ENCODE measurements at regions not wholly inside any gene's neighbourhood (a gene's known extent, or its start where the extent isn't known, plus 50 kb on each side); places are given as distances from the start of the nearest gene placed in this dataset.

GRCh38 chr11:122418032-122418431 is 237.5 kb upstream of the UBASH3B start:
- no peak overlapping the region for H3K18ac ChIP-seq (ENCODE audit: low read length)
- H3K56ac ChIP-seq (ENCODE audit: low read length), result no peak overlapping the region
- H2BK120ac ChIP-seq (ENCODE audit: low read depth, low read length), result no peak overlapping the region
- no peak for DNase-seq
- no peak overlapping the region for H2AK5ac ChIP-seq (ENCODE audit: low read length)
- no peak overlapping the region for H3K27ac ChIP-seq (ENCODE audit: low read depth, low read length)
- no peak overlapping the region for H2BK15ac ChIP-seq (replicated peaks; ENCODE audit: low read depth)
- no peaks in the 10 kb centered on the region for H3K79me2 ChIP-seq (ENCODE audit: control insufficient read depth, insufficient read depth, low read length)
- H3K4me2 ChIP-seq (ENCODE audit: low read length), result no peak overlapping the region
- no CpG with 5 or more reads among the region's 3 CpGs for WGBS (ENCODE audit: extremely low coverage, insufficient coverage, low lambda C conversion rate)
- H4K8ac ChIP-seq (ENCODE audit: low read depth, low read length), result no peak overlapping the region
- H3K4ac ChIP-seq (ENCODE audit: low read depth, low read length), result no peak overlapping the region
- no peak overlapping the region for H3K23ac ChIP-seq (ENCODE audit: low read length)
- H4K5ac ChIP-seq (ENCODE audit: low read length), result no peak overlapping the region
- no peak overlapping the region for H3K9ac ChIP-seq (ENCODE audit: low read length)
- no peaks in the 10 kb centered on the region for H3K36me3 ChIP-seq (ENCODE audit: control insufficient read depth, insufficient read depth, low read length)
- no peaks in the 10 kb centered on the region for H3K27me3 ChIP-seq (ENCODE audit: insufficient read depth, low read length, poor library complexity)
- no peak overlapping the region for H3K4me3 ChIP-seq (ENCODE audit: low read length)
- no peaks in the 10 kb centered on the region for H3K4me1 ChIP-seq (ENCODE audit: control insufficient read depth, low read depth, low read length)
- H3K79me1 ChIP-seq (ENCODE audit: low read length), result no peaks in the 10 kb centered on the region
- no peak overlapping the region for H2BK5ac ChIP-seq (ENCODE audit: low read length)

GRCh38 chr11:122414406-122415018 is 241.0 kb upstream of the UBASH3B start:
- no peak overlapping the region for H2AK5ac ChIP-seq (ENCODE audit: low read length)
- H3K36me3 ChIP-seq (ENCODE audit: control insufficient read depth, insufficient read depth, low read length), result no peaks in the 10 kb centered on the region
- H3K4ac ChIP-seq (ENCODE audit: low read depth, low read length), result no peak overlapping the region
- no peak overlapping the region for H3K27ac ChIP-seq (ENCODE audit: low read depth, low read length)
- no peaks in the 10 kb centered on the region for H3K27me3 ChIP-seq (ENCODE audit: insufficient read depth, low read length, poor library complexity)
- no peaks in the 10 kb centered on the region for H3K79me1 ChIP-seq (ENCODE audit: low read length)
- DNase-seq, result no peak
- H3K4me2 ChIP-seq (ENCODE audit: low read length), result no peak overlapping the region
- no peaks in the 10 kb centered on the region for H3K4me1 ChIP-seq (ENCODE audit: control insufficient read depth, low read depth, low read length)
- H3K9ac ChIP-seq (ENCODE audit: low read length), result no peak overlapping the region
- H2BK15ac ChIP-seq (replicated peaks; ENCODE audit: low read depth), result no peak overlapping the region
- no peak overlapping the region for H3K56ac ChIP-seq (ENCODE audit: low read length)
- H3K18ac ChIP-seq (ENCODE audit: low read length), result no peak overlapping the region
- H2BK5ac ChIP-seq (ENCODE audit: low read length), result no peak overlapping the region
- H4K8ac ChIP-seq (ENCODE audit: low read depth, low read length), result no peak overlapping the region
- no peaks in the 10 kb centered on the region for H3K79me2 ChIP-seq (ENCODE audit: control insufficient read depth, insufficient read depth, low read length)
- WGBS (ENCODE audit: extremely low coverage, insufficient coverage, low lambda C conversion rate), result no CpG with 5 or more reads among the region's 2 CpGs
- no peak overlapping the region for H4K5ac ChIP-seq (ENCODE audit: low read length)
- no peak overlapping the region for H3K23ac ChIP-seq (ENCODE audit: low read length)
- H3K4me3 ChIP-seq (ENCODE audit: low read length), result no peak overlapping the region
- H2BK120ac ChIP-seq (ENCODE audit: low read depth, low read length), result no peak overlapping the region

- Histone ChIP-seq H3K27ac (ENCODE audit: low read depth, low read length) (no peak overlapping the region), H2BK120ac (ENCODE audit: low read depth, low read length) (no peak overlapping the region), H3K36me3 (ENCODE audit: control insufficient read depth, insufficient read depth, low read length) (no peaks in the 10 kb centered on the region), H3K56ac (ENCODE audit: low read length) (no peak overlapping the region), H3K4me1 (ENCODE audit: control insufficient read depth, low read depth, low read length) (no peaks in the 10 kb centered on the region), H3K23ac (ENCODE audit: low read length) (no peak overlapping the region), H2AK5ac (ENCODE audit: low read length) (no peak overlapping the region), H3K79me1 (ENCODE audit: low read length) (no peaks in the 10 kb centered on the region), H3K4ac (ENCODE audit: low read depth, low read length) (no peak overlapping the region), H2BK15ac (replicated peaks; ENCODE audit: low read depth) (no peak overlapping the region), H3K18ac (ENCODE audit: low read length) (no peak overlapping the region), H3K79me2 (ENCODE audit: control insufficient read depth, insufficient read depth, low read length) (no peaks in the 10 kb centered on the region), H4K8ac (ENCODE audit: low read depth, low read length) (no peak overlapping the region), H4K5ac (ENCODE audit: low read length) (no peak overlapping the region), H2BK5ac (ENCODE audit: low read length) (no peak overlapping the region), H3K9ac (ENCODE audit: low read length) (no peak overlapping the region), H3K4me3 (ENCODE audit: low read length) (no peak overlapping the region), H3K27me3 (ENCODE audit: insufficient read depth, low read length, poor library complexity) (no peaks in the 10 kb centered on the region), H3K4me2 (ENCODE audit: low read length) (no peak overlapping the region)
- no peak for DNase-seq
Observed at GRCh38 chr11:122413677-122414076, 241.8 kb upstream of the UBASH3B start.

- no peak overlapping the region for H3K4me2 ChIP-seq (ENCODE audit: low read length)
- H3K9ac ChIP-seq (ENCODE audit: low read length), result no peak overlapping the region
- DNase-seq, result no peak
- H3K79me1 ChIP-seq (ENCODE audit: low read length), result no peaks in the 10 kb centered on the region
- peak overlapping the region; percentile 40 for H4K8ac ChIP-seq (ENCODE audit: low read depth, low read length)
- no peaks in the 10 kb centered on the region for H3K27me3 ChIP-seq (ENCODE audit: insufficient read depth, low read length, poor library complexity)
- H3K36me3 ChIP-seq (ENCODE audit: control insufficient read depth, insufficient read depth, low read length), result no peaks in the 10 kb centered on the region
- H2AK5ac ChIP-seq (ENCODE audit: low read length), result no peak overlapping the region
- no peak overlapping the region for H2BK15ac ChIP-seq (replicated peaks; ENCODE audit: low read depth)
- no CpG with 5 or more reads among the region's 1 CpG for WGBS (ENCODE audit: extremely low coverage, insufficient coverage, low lambda C conversion rate)
- no peak overlapping the region for H3K56ac ChIP-seq (ENCODE audit: low read length)
- no peaks in the 10 kb centered on the region for H3K4me1 ChIP-seq (ENCODE audit: control insufficient read depth, low read depth, low read length)
- H3K4ac ChIP-seq (ENCODE audit: low read depth, low read length), result no peak overlapping the region
- no peaks in the 10 kb centered on the region for H3K79me2 ChIP-seq (ENCODE audit: control insufficient read depth, insufficient read depth, low read length)
- no peak overlapping the region for H3K18ac ChIP-seq (ENCODE audit: low read length)
- no peak overlapping the region for H3K27ac ChIP-seq (ENCODE audit: low read depth, low read length)
- H3K23ac ChIP-seq (ENCODE audit: low read length), result no peak overlapping the region
- H4K5ac ChIP-seq (ENCODE audit: low read length), result no peak overlapping the region
- H2BK5ac ChIP-seq (ENCODE audit: low read length), result no peak overlapping the region
- H3K4me3 ChIP-seq (ENCODE audit: low read length), result no peak overlapping the region
- no peak overlapping the region for H2BK120ac ChIP-seq (ENCODE audit: low read depth, low read length)
Observed at GRCh38 chr11:122412581-122412980, 242.9 kb upstream of the UBASH3B start.

GRCh38 chr11:122406466-122406865 is 249.1 kb upstream of the UBASH3B start:
- H3K79me2 ChIP-seq (ENCODE audit: control insufficient read depth, insufficient read depth, low read length), result no peaks in the 10 kb centered on the region
- no peak overlapping the region for H2BK15ac ChIP-seq (replicated peaks; ENCODE audit: low read depth)
- H2BK5ac ChIP-seq (ENCODE audit: low read length), result no peak overlapping the region
- H3K79me1 ChIP-seq (ENCODE audit: low read length), result no peaks in the 10 kb centered on the region
- no peak overlapping the region for H3K18ac ChIP-seq (ENCODE audit: low read length)
- DNase-seq, result no peak
- H3K23ac ChIP-seq (ENCODE audit: low read length), result no peak overlapping the region
- no peak overlapping the region for H3K56ac ChIP-seq (ENCODE audit: low read length)
- no peak overlapping the region for H3K27ac ChIP-seq (ENCODE audit: low read depth, low read length)
- H3K4ac ChIP-seq (ENCODE audit: low read depth, low read length), result no peak overlapping the region
- H4K5ac ChIP-seq (ENCODE audit: low read length), result no peak overlapping the region
- no peak overlapping the region for H3K9ac ChIP-seq (ENCODE audit: low read length)
- WGBS (ENCODE audit: extremely low coverage, insufficient coverage, low lambda C conversion rate), result no CpG with 5 or more reads among the region's 4 CpGs
- H3K36me3 ChIP-seq (ENCODE audit: control insufficient read depth, insufficient read depth, low read length), result no peaks in the 10 kb centered on the region
- no peak overlapping the region for H3K4me3 ChIP-seq (ENCODE audit: low read length)
- no peak overlapping the region for H4K8ac ChIP-seq (ENCODE audit: low read depth, low read length)
- no peak overlapping the region for H2AK5ac ChIP-seq (ENCODE audit: low read length)
- H3K4me1 ChIP-seq (ENCODE audit: control insufficient read depth, low read depth, low read length), result no peaks in the 10 kb centered on the region
- H3K27me3 ChIP-seq (ENCODE audit: insufficient read depth, low read length, poor library complexity), result no peaks in the 10 kb centered on the region
- H3K4me2 ChIP-seq (ENCODE audit: low read length), result no peak overlapping the region
- H2BK120ac ChIP-seq (ENCODE audit: low read depth, low read length), result no peak overlapping the region

All from mesendoderm (in vitro differentiated cells).